ENCODE measurements at regions not wholly inside any gene's neighbourhood (a gene's known extent, or its start where the extent isn't known, plus 50 kb on each side); places are given as distances from the start of the nearest gene placed in this dataset.

- no peak overlapping the region for H3K27ac ChIP-seq (ENCODE audit: low read length)
- no CpG with 5 or more reads among the region's 8 CpGs for WGBS (ENCODE audit: insufficient coverage, low lambda C conversion rate)
These were observed 54.5 kb downstream of the ADRA2A start for GRCh38 chr10:111131168-111131799.

GRCh38 chr10:111137007-111137406, 60.2 kb downstream of the ADRA2A start:
- H3K27ac ChIP-seq (ENCODE audit: low read length): no peak overlapping the region
- DNase-seq: no peak

More at GRCh38 chr10:111131168-111131799, 54.5 kb downstream of the ADRA2A start:
- no peaks in the 10 kb centered on the region for H3K36me3 ChIP-seq (ENCODE audit: control insufficient read depth, insufficient read depth, low read length)
- DNase-seq: peak in 1 of 2 donors; percentile 44
- no peaks in the 10 kb centered on the region for H3K9me3 ChIP-seq (ENCODE audit: control insufficient read depth, low read depth, low read length)
- no peak overlapping the region for H3K4me3 ChIP-seq (ENCODE audit: low read length)
- no peaks in the 10 kb centered on the region for H3K4me1 ChIP-seq (ENCODE audit: control insufficient read depth, insufficient read depth, low read length)
- no peaks in the 10 kb centered on the region for H3K27me3 ChIP-seq (ENCODE audit: control insufficient read depth, insufficient read depth, low read length)

GRCh38 chr10:111137587-111137986, 60.8 kb downstream of the ADRA2A start:
- Histone ChIP-seq H3K4me3 (ENCODE audit: low read length) (no peak overlapping the region), H3K9me3 (ENCODE audit: control insufficient read depth, low read depth, low read length) (no peaks in the 10 kb centered on the region), H3K27me3 (ENCODE audit: control insufficient read depth, insufficient read depth, low read length) (no peaks in the 10 kb centered on the region), H3K4me1 (ENCODE audit: control insufficient read depth, insufficient read depth, low read length) (no peaks in the 10 kb centered on the region), H3K36me3 (ENCODE audit: control insufficient read depth, insufficient read depth, low read length) (no peaks in the 10 kb centered on the region), H3K27ac (ENCODE audit: low read length) (no peak overlapping the region)
- peak in 1 of 2 donors; percentile 26 for DNase-seq
- 33% methylated on average over 3 of the region's 4 CpGs for WGBS (ENCODE audit: insufficient coverage, low lambda C conversion rate)

More at GRCh38 chr10:111137007-111137406, 60.2 kb downstream of the ADRA2A start:
- Histone ChIP-seq H3K9me3 (ENCODE audit: control insufficient read depth, low read depth, low read length) (no peaks in the 10 kb centered on the region), H3K4me1 (ENCODE audit: control insufficient read depth, insufficient read depth, low read length) (no peaks in the 10 kb centered on the region), H3K36me3 (ENCODE audit: control insufficient read depth, insufficient read depth, low read length) (no peaks in the 10 kb centered on the region), H3K27me3 (ENCODE audit: control insufficient read depth, insufficient read depth, low read length) (no peaks in the 10 kb centered on the region), H3K4me3 (ENCODE audit: low read length) (no peak overlapping the region)
- 32% methylated on average over 3 of the region's 6 CpGs for WGBS (ENCODE audit: insufficient coverage, low lambda C conversion rate)

DNA sequence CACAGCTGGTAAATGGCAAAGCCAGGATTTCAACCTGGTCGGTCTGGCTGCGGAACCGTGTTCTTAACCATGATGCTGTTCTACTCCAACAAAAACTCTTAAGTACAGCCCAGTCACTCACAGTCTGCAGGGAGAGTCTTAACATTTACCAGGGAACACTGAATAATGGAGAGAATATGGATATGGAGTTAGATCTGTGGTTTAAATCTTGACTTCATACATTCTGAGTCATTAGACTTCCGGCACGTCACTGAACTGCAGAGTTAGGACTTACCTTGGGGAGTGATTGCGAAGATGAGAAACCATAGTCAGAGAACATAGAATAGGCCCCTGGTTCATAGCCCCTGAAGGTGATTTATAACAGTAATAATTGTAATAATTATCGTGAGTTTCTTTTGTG, 61.7 kb downstream of the ADRA2A start:
- no peak overlapping the region for H3K4me3 ChIP-seq (ENCODE audit: low read length)
- no peaks in the 10 kb centered on the region for H3K36me3 ChIP-seq (ENCODE audit: control insufficient read depth, insufficient read depth, low read length)
- no peaks in the 10 kb centered on the region for H3K27me3 ChIP-seq (ENCODE audit: control insufficient read depth, insufficient read depth, low read length)
- no peak overlapping the region for H3K27ac ChIP-seq (ENCODE audit: low read length)
- no peaks in the 10 kb centered on the region for H3K4me1 ChIP-seq (ENCODE audit: control insufficient read depth, insufficient read depth, low read length)
- DNase-seq: no peak
- no CpG with 5 or more reads among the region's 7 CpGs for WGBS (ENCODE audit: insufficient coverage, low lambda C conversion rate)
- no peaks in the 10 kb centered on the region for H3K9me3 ChIP-seq (ENCODE audit: control insufficient read depth, low read depth, low read length)

- 86% methylated on average over 2 of the region's 14 CpGs for WGBS (ENCODE audit: insufficient coverage, low lambda C conversion rate)
- no peaks in the 10 kb centered on the region for H3K4me1 ChIP-seq (ENCODE audit: control insufficient read depth, insufficient read depth, low read length)
- no peak overlapping the region for H3K4me3 ChIP-seq (ENCODE audit: low read length)
- no peak for DNase-seq
- no peaks in the 10 kb centered on the region for H3K27me3 ChIP-seq (ENCODE audit: control insufficient read depth, insufficient read depth, low read length)
- no peaks in the 10 kb centered on the region for H3K9me3 ChIP-seq (ENCODE audit: control insufficient read depth, low read depth, low read length)
- no peak overlapping the region for H3K27ac ChIP-seq (ENCODE audit: low read length)
- H3K36me3 ChIP-seq (ENCODE audit: control insufficient read depth, insufficient read depth, low read length): no peaks in the 10 kb centered on the region
These were observed 62.7 kb downstream of the ADRA2A start for GRCh38 chr10:111139567-111139966.

- Histone ChIP-seq H3K4me1 (ENCODE audit: control insufficient read depth, insufficient read depth, low read length) (no peaks in the 10 kb centered on the region), H3K27ac (ENCODE audit: low read length) (no peak overlapping the region), H3K36me3 (ENCODE audit: control insufficient read depth, insufficient read depth, low read length) (no peaks in the 10 kb centered on the region), H3K27me3 (ENCODE audit: control insufficient read depth, insufficient read depth, low read length) (peaks cover 4% of the 10 kb centered on the region), H3K9me3 (ENCODE audit: control insufficient read depth, low read depth, low read length) (no peaks in the 10 kb centered on the region), H3K4me3 (ENCODE audit: low read length) (no peak overlapping the region)
- WGBS (ENCODE audit: insufficient coverage, low lambda C conversion rate): 93% methylated on average over 3 of the region's 9 CpGs
- no peak for DNase-seq
These were observed 65.4 kb downstream of the ADRA2A start for GRCh38 chr10:111142092-111142768.

GRCh38 chr10:111146025-111146640, 69.3 kb downstream of the ADRA2A start:
- no peaks in the 10 kb centered on the region for H3K9me3 ChIP-seq (ENCODE audit: control insufficient read depth, low read depth, low read length)
- no peak overlapping the region for H3K4me3 ChIP-seq (ENCODE audit: low read length)
- peaks cover 4% of the 10 kb centered on the region for H3K27me3 ChIP-seq (ENCODE audit: control insufficient read depth, insufficient read depth, low read length)
- H3K4me1 ChIP-seq (ENCODE audit: control insufficient read depth, insufficient read depth, low read length): no peaks in the 10 kb centered on the region
- H3K36me3 ChIP-seq (ENCODE audit: control insufficient read depth, insufficient read depth, low read length): no peaks in the 10 kb centered on the region
- WGBS (ENCODE audit: insufficient coverage, low lambda C conversion rate): no CpG with 5 or more reads among the region's 2 CpGs
- H3K27ac ChIP-seq (ENCODE audit: low read length): no peak overlapping the region
- DNase-seq: no peak

GRCh38 chr10:111148025-111148424, 71.2 kb downstream of the ADRA2A start:
- Histone ChIP-seq H3K27me3 (ENCODE audit: control insufficient read depth, insufficient read depth, low read length) (peaks cover 8% of the 10 kb centered on the region), H3K27ac (ENCODE audit: low read length) (no peak overlapping the region), H3K9me3 (ENCODE audit: control insufficient read depth, low read depth, low read length) (no peaks in the 10 kb centered on the region), H3K36me3 (ENCODE audit: control insufficient read depth, insufficient read depth, low read length) (no peaks in the 10 kb centered on the region), H3K4me3 (ENCODE audit: low read length) (no peak overlapping the region), H3K4me1 (ENCODE audit: control insufficient read depth, insufficient read depth, low read length) (no peaks in the 10 kb centered on the region)
- no CpG with 5 or more reads among the region's 6 CpGs for WGBS (ENCODE audit: insufficient coverage, low lambda C conversion rate)
- no peak for DNase-seq

DNA sequence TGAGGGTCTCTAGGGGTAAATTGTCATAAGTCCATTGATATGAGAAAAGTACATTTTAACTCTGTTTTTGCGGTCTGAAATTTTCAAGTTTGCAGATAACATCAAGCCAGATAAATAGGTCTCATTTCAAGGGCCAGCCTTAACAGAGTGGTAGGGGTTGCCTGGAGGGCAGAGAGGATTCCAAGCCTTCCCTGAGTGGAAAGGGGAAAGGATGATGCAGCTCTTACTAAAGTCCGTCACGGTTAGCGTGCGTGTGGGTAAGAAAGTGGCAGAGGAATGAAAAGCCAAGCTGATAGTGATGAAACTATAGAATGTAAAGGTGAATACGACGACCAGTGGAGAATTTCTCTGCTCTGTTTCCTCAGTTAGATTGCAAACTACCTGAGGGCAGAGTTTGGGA, 71.6 kb downstream of the ADRA2A start:
- Histone ChIP-seq H3K27me3 (ENCODE audit: control insufficient read depth, insufficient read depth, low read length) (peaks cover 8% of the 10 kb centered on the region), H3K4me3 (ENCODE audit: low read length) (no peak overlapping the region), H3K9me3 (ENCODE audit: control insufficient read depth, low read depth, low read length) (no peaks in the 10 kb centered on the region), H3K36me3 (ENCODE audit: control insufficient read depth, insufficient read depth, low read length) (no peaks in the 10 kb centered on the region), H3K27ac (ENCODE audit: low read length) (no peak overlapping the region), H3K4me1 (ENCODE audit: control insufficient read depth, insufficient read depth, low read length) (no peaks in the 10 kb centered on the region)
- 100% methylated on average over 1 of the region's 7 CpGs for WGBS (ENCODE audit: insufficient coverage, low lambda C conversion rate)
- no peak for DNase-seq

DNA sequence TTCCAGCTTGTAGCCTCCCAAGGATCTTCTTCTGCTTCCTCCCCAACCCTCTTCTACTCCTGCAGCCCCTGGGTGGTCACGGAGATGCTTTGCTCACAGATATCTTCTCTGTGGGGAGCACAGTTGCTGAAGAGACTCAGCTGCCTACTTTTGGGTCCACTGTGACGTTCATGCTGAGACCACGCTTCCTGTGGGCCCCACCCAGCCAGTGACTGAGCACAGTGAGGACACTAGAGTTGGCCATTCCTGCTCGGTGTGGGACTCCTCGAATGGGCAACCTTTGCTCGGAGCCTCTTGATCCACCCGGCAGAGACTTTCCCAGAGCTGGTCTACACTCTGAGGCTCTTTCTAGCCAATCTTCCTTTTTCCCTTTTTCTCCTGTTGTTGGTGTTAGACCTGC, 73.9 kb downstream of the ADRA2A start:
- Histone ChIP-seq H3K36me3 (ENCODE audit: control insufficient read depth, insufficient read depth, low read length) (no peaks in the 10 kb centered on the region), H3K4me1 (ENCODE audit: control insufficient read depth, insufficient read depth, low read length) (no peaks in the 10 kb centered on the region), H3K27me3 (ENCODE audit: control insufficient read depth, insufficient read depth, low read length) (peaks cover 12% of the 10 kb centered on the region), H3K4me3 (ENCODE audit: low read length) (no peak overlapping the region), H3K27ac (ENCODE audit: low read length) (no peak overlapping the region), H3K9me3 (ENCODE audit: control insufficient read depth, low read depth, low read length) (no peaks in the 10 kb centered on the region)
- WGBS (ENCODE audit: insufficient coverage, low lambda C conversion rate): no CpG with 5 or more reads among the region's 7 CpGs
- DNase-seq: no peak
